PC-3 (cell line): ENCODE measurements at regions not wholly inside any gene's neighbourhood (a gene's known extent, or its start where the extent isn't known, plus 50 kb on each side); places are given as distances from the start of the nearest gene placed in this dataset.

Source experiments
- ATAC-seq: fragments of 200-7000 bp; cut with Tn5 transposase; 2 replicates; pipeline ENCODE4 v1.9.1; 2020; ENCODE audit warnings: mild to moderate bottlenecking, moderate library complexity
- BruUV-seq: library from RNA; stranded (reverse); fragments of 400-500 nt; replicated peaks from 2 replicates; lab custom pipeline; 2021; lab: Mats Ljungman, UMichigan
- CTCF ChIA-PET: fragments of 300-600 bp; sonication (Branson Sonifier 250); formaldehyde crosslinking; loops from one replicate; lab custom pipeline; 2022; ENCODE audit warnings: antibody characterized with exemption; lab: Charles Lee
- POLR2A ChIA-PET: fragments of 300-600 bp; sonication (Branson Sonifier 250); formaldehyde crosslinking; loops from one replicate; lab custom pipeline; 2022; ENCODE audit warnings: antibody characterized with exemption; ENCODE audit not compliant: unreplicated experiment; lab: Charles Lee
- DNase-seq: peaks from one replicate; pipeline ENCODE4 v3.0.0-alpha.2; 2015
- H2AFZ ChIP-seq: fragments of 300-600 bp; sonication (generic); 2 replicates; pipeline ENCODE4 v1.6.0; 2016; ENCODE audit warnings: antibody characterized with exemption, low read length
- H3F3A ChIP-seq: fragments of 300-600 bp; sonication (generic); one replicate; pipeline ENCODE4 v1.6.0; 2017; ENCODE audit warnings: antibody characterized with exemption, low read length, control low read depth, mild to moderate bottlenecking; ENCODE audit not compliant: unreplicated experiment
- H3K27ac ChIP-seq: fragments of 300-600 bp; sonication (generic); 2 replicates; pipeline ENCODE4 v1.5.1; 2016; ENCODE audit warnings: mild to moderate bottlenecking, low read length
- H3K27me3 ChIP-seq: fragments of 300-600 bp; sonication (generic); 2 replicates; pipeline ENCODE4 v1.6.1; 2016; ENCODE audit warnings: low read length, mixed read lengths
- H3K36me3 ChIP-seq: fragments of 300-600 bp; sonication (generic); 2 replicates; pipeline ENCODE4 v1.6.1; 2016; ENCODE audit warnings: low read depth, mixed run types, low read length, mixed read lengths
- H3K4me1 ChIP-seq: fragments of 300-600 bp; sonication (generic); 2 replicates; pipeline ENCODE4 v1.5.1; 2016; ENCODE audit warnings: low read length; ENCODE audit not compliant: insufficient read depth
- H3K4me2 ChIP-seq: fragments of 300-600 bp; sonication (generic); 2 replicates; pipeline ENCODE4 v1.6.0; 2016; ENCODE audit warnings: low read length
- H3K4me3 ChIP-seq: fragments of 300-600 bp; sonication (generic); 2 replicates; pipeline ENCODE4 v1.5.1; 2016; ENCODE audit warnings: mild to moderate bottlenecking, low read length, mixed read lengths
- H3K79me2 ChIP-seq: fragments of 300-600 bp; sonication (generic); 2 replicates; pipeline ENCODE4 v1.6.1; 2017; ENCODE audit warnings: low read length, mixed read lengths
- H3K9ac ChIP-seq: fragments of 300-600 bp; sonication (generic); 2 replicates; pipeline ENCODE4 v1.6.0; 2016; ENCODE audit warnings: mild to moderate bottlenecking, low read length
- H3K9me2 ChIP-seq: fragments of 300-600 bp; sonication (generic); replicated peaks from 2 replicates; pipeline ENCODE4 v1.6.1; 2016; ENCODE audit warnings: mixed run types, low read length, mixed read lengths
- H3K9me3 ChIP-seq: fragments of 300-600 bp; sonication (generic); 2 replicates; pipeline ENCODE4 v1.6.1; 2016; ENCODE audit warnings: low read length, mixed read lengths
- H4K20me1 ChIP-seq: fragments of 300-600 bp; sonication (generic); 2 replicates; pipeline ENCODE4 v1.6.1; 2016; ENCODE audit warnings: low read length, mixed read lengths
- CTCF ChIP-seq: fragments of 300-600 bp; sonication (generic); conservative IDR thresholded peaks from 2 replicates; pipeline ENCODE4 v1.5.1; 2017; ENCODE audit warnings: antibody characterized with exemption, low read depth, mild to moderate bottlenecking, low read length
- EZH2 ChIP-seq: fragments of 300-600 bp; sonication (generic); IDR thresholded peaks from one replicate; pipeline ENCODE4 v1.6.1; 2017; ENCODE audit warnings: antibody characterized with exemption, mild to moderate bottlenecking, low read length; ENCODE audit not compliant: unreplicated experiment
- EZH2phosphoT487 ChIP-seq: fragments of 300-600 bp; sonication (generic); IDR thresholded peaks from 2 replicates; pipeline ENCODE4 v1.6.1; 2018; ENCODE audit warnings: mild to moderate bottlenecking, antibody characterized with exemption, low read length, borderline replicate concordance
- intact Hi-C: fragments of 100-400 bp; cut with micrococcal nuclease; formaldehyde crosslinking; loops from 2 replicates; pipeline ENCODE4 v1.9.0; 2023

GRCh38 chr13:47829690-47830089 is 171.4 kb downstream of the SUCLA2 start:
- Histone ChIP-seq H3K9me3 (no peaks in the 10 kb centered on the region), H3K27me3 (no peaks in the 10 kb centered on the region), H2AFZ (no peak overlapping the region), H3K9ac (no peak overlapping the region), H3K4me2 (no peak overlapping the region), H3K4me3 (no peak overlapping the region), H3K27ac (no peak overlapping the region), H3K9me2 (no peaks in the 10 kb centered on the region), H3K36me3 (no peaks in the 10 kb centered on the region), H3K79me2 (no peaks in the 10 kb centered on the region), H4K20me1 (no peaks in the 10 kb centered on the region), H3F3A (no peaks in the 10 kb centered on the region), H3K4me1 (no peaks in the 10 kb centered on the region)
- ATAC-seq (no peak), DNase-seq (no peak)
- BruUV-seq: no TSS peak
- ChIA-PET POLR2A (no interaction called here), CTCF (no interaction called here)
- TF ChIP-seq CTCF: no peak
- no peak for TF ChIP-seq EZH2
- TF ChIP-seq EZH2phosphoT487: no peak
- intact Hi-C loops: no loop called here

- no peaks in the 10 kb centered on the region for H3K27me3 ChIP-seq
- H3K4me3 ChIP-seq: no peak overlapping the region
- CTCF ChIA-PET: no interaction called here
- POLR2A ChIA-PET: no interaction called here
- intact Hi-C loops: no loop called here
- no peaks in the 10 kb centered on the region for H3K36me3 ChIP-seq
- no peak for TF ChIP-seq EZH2phosphoT487
- no peak for TF ChIP-seq EZH2
- no peak for TF ChIP-seq CTCF
- ATAC-seq (no peak), DNase-seq (no peak)
- no peaks in the 10 kb centered on the region for H3K9me3 ChIP-seq
- H3F3A ChIP-seq: no peaks in the 10 kb centered on the region
- H3K27ac ChIP-seq: no peak overlapping the region
- H3K79me2 ChIP-seq: no peaks in the 10 kb centered on the region
- H3K4me1 ChIP-seq: no peaks in the 10 kb centered on the region
- no peaks in the 10 kb centered on the region for H3K9me2 ChIP-seq
- BruUV-seq: no TSS peak
- H3K4me2 ChIP-seq: no peak overlapping the region
- no peak overlapping the region for H2AFZ ChIP-seq
- no peak overlapping the region for H3K9ac ChIP-seq
- H4K20me1 ChIP-seq: no peaks in the 10 kb centered on the region
Observed at GRCh38 chr13:47826471-47826870, 174.6 kb downstream of the SUCLA2 start.

GRCh38 chr13:47822036-47822435 is 179.0 kb downstream of the SUCLA2 start:
- ChIA-PET CTCF (no interaction called here), POLR2A (no interaction called here)
- Histone ChIP-seq H3K9me2 (no peaks in the 10 kb centered on the region), H3K4me3 (no peak overlapping the region), H4K20me1 (no peaks in the 10 kb centered on the region), H3K4me1 (no peaks in the 10 kb centered on the region), H3K4me2 (no peak overlapping the region), H3F3A (no peaks in the 10 kb centered on the region), H3K9ac (no peak overlapping the region), H3K79me2 (no peaks in the 10 kb centered on the region), H3K9me3 (no peaks in the 10 kb centered on the region), H2AFZ (no peak overlapping the region), H3K36me3 (no peaks in the 10 kb centered on the region), H3K27ac (no peak overlapping the region), H3K27me3 (no peaks in the 10 kb centered on the region)
- no TSS peak for BruUV-seq
- TF ChIP-seq EZH2phosphoT487: no peak
- no peak for TF ChIP-seq CTCF
- no peak for TF ChIP-seq EZH2
- no peak for ATAC-seq
- intact Hi-C loops: no loop called here
- no peak for DNase-seq
